H1 (cell line): ENCODE measurements at regions not wholly inside any gene's neighbourhood (a gene's known extent, or its start where the extent isn't known, plus 50 kb on each side); places are given as distances from the start of the nearest gene placed in this dataset.

ENCODE experiments used
- KDM4A ChIP-seq: IDR thresholded peaks from one replicate; pipeline ENCODE4 v1.7.1; 2012; ENCODE audit warnings: low read depth, mild to moderate bottlenecking, moderate library complexity, low read length, inconsistent platforms; ENCODE audit not compliant: severe bottlenecking
- RAD21 ChIP-seq, 2 experiments: IDR thresholded peaks in 1 of 2; conservative IDR thresholded peaks in 1 of 2; 2 replicates each; pipeline ENCODE4 v1.6.1; 2011; ENCODE audit warnings: low read depth in 2 of 2, low read length in 2 of 2, improper control_type of control experiment in 1 of 2, inconsistent platforms in 1 of 2, mild to moderate bottlenecking in 1 of 2, moderate library complexity in 1 of 2
- RNF2 ChIP-seq: fragments of 200-900, 300-1000 bp; sonication (generic); IDR thresholded peaks from 2 replicates; pipeline ENCODE4 v1.7.1; 2016; ENCODE audit warnings: borderline replicate concordance, low read depth, mild to moderate bottlenecking, antibody characterized with exemption, low read length; ENCODE audit not compliant: poor library complexity, severe bottlenecking; ENCODE audit errors: missing control alignments
- SP2 ChIP-seq: IDR thresholded peaks from 2 replicates; pipeline ENCODE4 v1.6.1; 2012; ENCODE audit warnings: mild to moderate bottlenecking, low read length, inconsistent platforms
- USF2 ChIP-seq: IDR thresholded peaks from 2 replicates; pipeline ENCODE4 v1.6.1; 2011; ENCODE audit warnings: low read length, improper control_type of control experiment

- peak; percentile 45 to 57 for TF ChIP-seq RAD21 (IDR thresholded peaks at IDR 0.05 in 1 of 2, conservative IDR thresholded peaks at IDR 0.05 in 1 of 2; ENCODE audit: low read depth in 2 of 2, low read length in 2 of 2)
- no peak for TF ChIP-seq USF2
- no peak for TF ChIP-seq SP2
- no peak for TF ChIP-seq KDM4A
- TF ChIP-seq RNF2, result no peak
Observed at GRCh38 chr6:126550323-126550722, 210.4 kb downstream of the CENPW start (continued).
